Subcutaneous abdominal adipose tissue (tissue), 5 donors: ENCODE measurements at regions not wholly inside any gene's neighbourhood (a gene's known extent, or its start where the extent isn't known, plus 50 kb on each side); places are given as distances from the start of the nearest gene placed in this dataset.

Experiments
- H3K27ac ChIP-seq: one replicate; pipeline ENCODE4 v1.7.0; 2013; ENCODE audit warnings: low read depth, mild to moderate bottlenecking, inconsistent platforms, low read length, moderate library complexity
- H3K27me3 ChIP-seq, 5 donors: one replicate each; pipeline ENCODE4 v1.7.0; 2013; ENCODE audit warnings: low read length in 5 of 5, inconsistent platforms in 1 of 5; ENCODE audit not compliant: control insufficient read depth in 5 of 5, insufficient read depth in 4 of 5
- H3K36me3 ChIP-seq, 5 donors: one replicate each; pipeline ENCODE4 v1.7.0; 2013; ENCODE audit warnings: low read length in 5 of 5; ENCODE audit not compliant: control insufficient read depth in 5 of 5, insufficient read depth in 5 of 5
- H3K4me1 ChIP-seq, 5 donors: one replicate each; pipeline ENCODE4 v1.7.0; 2013; ENCODE audit warnings: low read length in 5 of 5, mild to moderate bottlenecking in 3 of 5, moderate library complexity in 1 of 5; ENCODE audit not compliant: control insufficient read depth in 5 of 5, insufficient read depth in 5 of 5
- H3K4me3 ChIP-seq, 5 donors: one replicate each; pipeline ENCODE4 v1.7.0; 2013; ENCODE audit warnings: low read length in 5 of 5, low read depth in 1 of 5
- H3K9ac ChIP-seq, 5 donors: one replicate each; pipeline ENCODE4 v1.7.0; 2013; ENCODE audit warnings: low read length in 5 of 5, mild to moderate bottlenecking in 4 of 5, moderate library complexity in 3 of 5
- H3K9me3 ChIP-seq, 5 donors: one replicate each; pipeline ENCODE4 v1.7.0; 2013; ENCODE audit warnings: low read length in 5 of 5; ENCODE audit not compliant: control insufficient read depth in 5 of 5
- donor health status: healthy.
- donor health status: healthy.
- donor health status: healthy.
- donor health status: healthy.
- donor health status: healthy.

- Histone ChIP-seq H3K27ac (no peak overlapping the region), H3K9me3 (no peaks in the 10 kb centered on the region), H3K4me1 (no peaks in the 10 kb centered on the region), H3K27me3 (no peaks in the 10 kb centered on the region), H3K9ac (no peak overlapping the region), H3K36me3 (no peaks in the 10 kb centered on the region), H3K4me3 (no peak overlapping the region)
These were observed 155.5 kb upstream of the GRIN3A start for GRCh38 chr9:101893661-101894646.

- no peak overlapping the region for H3K27ac ChIP-seq
- no peaks in the 10 kb centered on the region for H3K27me3 ChIP-seq
- H3K9ac ChIP-seq: no peak overlapping the region
- no peaks in the 10 kb centered on the region for H3K36me3 ChIP-seq
- no peak overlapping the region for H3K4me3 ChIP-seq
- peaks cover 0 to 6% (median 0%) of the 10 kb centered on the region in 5 donors for H3K4me1 ChIP-seq
- no peaks in the 10 kb centered on the region for H3K9me3 ChIP-seq
These were observed 143.1 kb upstream of the GRIN3A start for GRCh38 chr9:101881508-101881907.

- no peak overlapping the region for H3K27ac ChIP-seq
- H3K36me3 ChIP-seq: no peaks in the 10 kb centered on the region
- H3K27me3 ChIP-seq: no peaks in the 10 kb centered on the region
- no peak overlapping the region for H3K9ac ChIP-seq
- H3K9me3 ChIP-seq: no peaks in the 10 kb centered on the region
- no peak overlapping the region for H3K4me3 ChIP-seq
- H3K4me1 ChIP-seq: peaks cover 0 to 6% (median 0%) of the 10 kb centered on the region in 5 donors
These were observed 142.4 kb upstream of the GRIN3A start for GRCh38 chr9:101880846-101881245.

- Histone ChIP-seq H3K9ac (no peak overlapping the region), H3K4me1 (peaks cover 0 to 6% (median 0%) of the 10 kb centered on the region in 5 donors), H3K27ac (no peak overlapping the region), H3K4me3 (no peak overlapping the region), H3K9me3 (no peaks in the 10 kb centered on the region), H3K36me3 (no peaks in the 10 kb centered on the region), H3K27me3 (no peaks in the 10 kb centered on the region)
These were observed 140.3 kb upstream of the GRIN3A start for GRCh38 chr9:101878734-101879133.

- H3K4me3 ChIP-seq: no peak overlapping the region
- no peak overlapping the region for H3K9ac ChIP-seq
- H3K36me3 ChIP-seq: no peaks in the 10 kb centered on the region
- H3K4me1 ChIP-seq: peaks cover 0 to 6% (median 0%) of the 10 kb centered on the region in 5 donors
- H3K27ac ChIP-seq: no peak overlapping the region
- H3K27me3 ChIP-seq: no peaks in the 10 kb centered on the region
- H3K9me3 ChIP-seq: no peaks in the 10 kb centered on the region
These were observed 139.0 kb upstream of the GRIN3A start for GRCh38 chr9:101877439-101877838.

GRCh38 chr9:101861472-101861871 lies 123.0 kb upstream of the GRIN3A start:
- Histone ChIP-seq H3K4me1 (peaks cover 0 to 5% (median 0%) of the 10 kb centered on the region in 5 donors), H3K36me3 (no peaks in the 10 kb centered on the region), H3K9me3 (no peaks in the 10 kb centered on the region), H3K27me3 (no peaks in the 10 kb centered on the region), H3K27ac (no peak overlapping the region), H3K9ac (no peak overlapping the region), H3K4me3 (no peak overlapping the region)

GRCh38 chr9:101860920-101861319 lies 122.5 kb upstream of the GRIN3A start:
- no peaks in the 10 kb centered on the region for H3K36me3 ChIP-seq
- no peak overlapping the region for H3K4me3 ChIP-seq
- no peak overlapping the region for H3K9ac ChIP-seq
- no peak overlapping the region for H3K27ac ChIP-seq
- no peaks in the 10 kb centered on the region for H3K27me3 ChIP-seq
- peaks cover 0 to 5% (median 0%) of the 10 kb centered on the region in 5 donors for H3K4me1 ChIP-seq
- H3K9me3 ChIP-seq: no peaks in the 10 kb centered on the region

- Histone ChIP-seq H3K36me3 (no peaks in the 10 kb centered on the region), H3K4me1 (peaks cover 0 to 3% (median 0%) of the 10 kb centered on the region in 5 donors), H3K9ac (no peak overlapping the region), H3K9me3 (no peaks in the 10 kb centered on the region), H3K4me3 (no peak overlapping the region), H3K27me3 (no peaks in the 10 kb centered on the region), H3K27ac (no peak overlapping the region)
These were observed 121.2 kb upstream of the GRIN3A start for GRCh38 chr9:101859620-101860019.

- Histone ChIP-seq H3K9ac (no peak overlapping the region), H3K9me3 (no peaks in the 10 kb centered on the region), H3K4me3 (no peak overlapping the region), H3K4me1 (no peaks in the 10 kb centered on the region), H3K27me3 (no peaks in the 10 kb centered on the region), H3K36me3 (no peaks in the 10 kb centered on the region), H3K27ac (no peak overlapping the region)
These were observed 119.6 kb upstream of the GRIN3A start for GRCh38 chr9:101858026-101858425.

- H3K9me3 ChIP-seq: no peaks in the 10 kb centered on the region
- H3K27me3 ChIP-seq: no peaks in the 10 kb centered on the region
- no peak overlapping the region for H3K27ac ChIP-seq
- no peaks in the 10 kb centered on the region for H3K36me3 ChIP-seq
- H3K4me1 ChIP-seq: peaks cover 0 to 8% (median 6%) of the 10 kb centered on the region in 5 donors
- H3K9ac ChIP-seq: no peak overlapping the region
- H3K4me3 ChIP-seq: no peak overlapping the region
These were observed 110.8 kb upstream of the GRIN3A start for GRCh38 chr9:101849102-101849707.
